Mammary epithelial cell (primary cell): ENCODE measurements at regions not wholly inside any gene's neighbourhood (a gene's known extent, or its start where the extent isn't known, plus 50 kb on each side); places are given as distances from the start of the nearest gene placed in this dataset.

Experiments
- CTCF ChIP-seq, 2 donors: IDR thresholded peaks in 1 of 2; conservative IDR thresholded peaks in 1 of 2; 2 replicates each; pipeline ENCODE4 v1.5.1; 2011 to 2012; ENCODE audit warnings: inconsistent platforms in 2 of 2, low read length in 2 of 2, mild to moderate bottlenecking in 2 of 2, control low read depth in 1 of 2, low read depth in 1 of 2; ENCODE audit not compliant: insufficient read depth in 1 of 2; ENCODE audit errors: extremely low read depth in 1 of 2
- EZH2 ChIP-seq: IDR thresholded peaks from 2 replicates; pipeline ENCODE4 v1.6.1; 2012; ENCODE audit warnings: low read length, inconsistent platforms, borderline replicate concordance

GRCh38 chr5:2594701-2595100 lies 156.8 kb downstream of the IRX2 start:
- TF ChIP-seq CTCF (conservative IDR thresholded peaks at IDR 0.05 in 1 of 2, IDR thresholded peaks at IDR 0.05 in 1 of 2; ENCODE audit: extremely low read depth in 1 of 2, insufficient read depth in 1 of 2, low read depth in 1 of 2, low read length in 2 of 2): no peak
- no peak for TF ChIP-seq EZH2
